ENCODE measurements at regions not wholly inside any gene's neighbourhood (a gene's known extent, or its start where the extent isn't known, plus 50 kb on each side); places are given as distances from the start of the nearest gene placed in this dataset.
"Not testable (repeated sequence)": the region's sequence is repeated elsewhere in the genome, so short reads cannot be mapped to it uniquely, and the experiment has no call there.

DNA sequence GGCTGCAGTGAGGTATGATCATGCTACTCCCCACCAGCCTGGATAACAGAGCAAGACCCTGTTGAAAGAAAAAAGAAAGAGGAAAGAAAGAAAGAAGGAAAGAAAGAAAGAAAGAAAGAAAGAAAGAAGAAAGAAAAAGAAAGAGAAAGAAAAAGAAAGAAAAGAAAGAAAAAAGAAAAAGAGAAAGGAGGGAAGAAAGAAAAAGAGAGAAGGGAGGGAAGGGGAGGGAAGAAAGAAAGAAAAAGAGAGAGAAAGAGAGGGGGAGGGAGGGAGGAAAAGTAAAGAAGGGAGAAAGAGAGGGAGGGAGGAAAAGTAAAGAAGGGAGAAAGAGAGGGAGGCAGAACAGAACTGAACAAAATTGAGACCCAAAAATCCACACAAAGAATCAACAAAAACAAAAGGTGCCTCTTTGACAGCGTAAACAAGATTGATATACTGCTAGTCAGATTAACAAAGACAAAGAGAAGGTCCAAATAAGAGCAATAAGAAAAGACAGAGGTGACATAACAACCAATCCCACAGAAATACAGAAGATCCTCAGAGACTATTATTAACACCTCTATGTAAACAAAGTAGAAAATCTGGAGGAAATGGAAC is 293.9 kb upstream of the AMIGO2 start:
- no peak for DNase-seq (ENCODE audit: low read depth)

DNA sequence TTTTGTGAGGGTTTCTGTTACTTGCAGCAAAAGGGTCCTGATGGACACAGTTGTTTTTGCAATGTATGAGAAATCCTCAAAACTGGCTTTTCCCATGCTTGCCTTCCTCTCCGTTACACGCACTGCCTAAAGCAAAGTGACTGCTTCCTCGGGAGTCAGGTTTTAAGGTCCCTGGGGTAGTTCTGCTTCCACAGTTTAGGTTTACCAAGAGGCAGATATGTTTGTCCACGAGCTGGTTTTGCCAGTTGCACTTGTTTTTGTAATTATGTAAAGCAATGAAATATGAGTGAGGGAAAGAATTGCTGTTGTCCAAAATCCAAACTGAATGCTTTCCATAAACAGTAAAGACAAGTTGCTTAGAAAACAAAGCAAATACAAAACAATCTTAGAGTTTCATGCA is 290.7 kb upstream of the AMIGO2 start:
- no peak for DNase-seq (ENCODE audit: low read depth)

GRCh38 chr12:47369085-47369484 is 289.3 kb upstream of the AMIGO2 start:
- no peak for DNase-seq (ENCODE audit: low read depth)

GRCh38 chr12:47367912-47368537 is 288.3 kb upstream of the AMIGO2 start:
- DNase-seq (ENCODE audit: low read depth): no peak

DNA sequence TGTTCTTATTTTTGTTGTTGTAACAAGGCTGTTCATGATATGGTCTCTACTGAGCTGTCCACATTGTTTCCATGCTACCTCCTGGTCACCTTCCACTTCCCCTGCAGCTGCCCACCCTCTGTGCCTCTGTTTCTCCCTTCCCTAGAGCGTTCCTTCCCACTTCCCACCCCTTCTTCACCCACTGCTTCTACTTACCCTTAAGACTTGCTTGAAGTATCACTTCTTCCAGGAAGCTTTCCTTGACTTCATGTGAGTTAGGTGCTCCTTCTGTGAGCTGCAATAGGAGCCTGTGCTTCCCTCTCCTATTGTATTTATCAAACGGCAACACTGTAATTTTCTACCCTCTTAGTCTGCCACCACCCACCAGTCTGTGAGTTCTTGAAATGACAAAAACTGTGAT is 286.8 kb upstream of the AMIGO2 start:
- no peak for DNase-seq (ENCODE audit: low read depth)

DNA sequence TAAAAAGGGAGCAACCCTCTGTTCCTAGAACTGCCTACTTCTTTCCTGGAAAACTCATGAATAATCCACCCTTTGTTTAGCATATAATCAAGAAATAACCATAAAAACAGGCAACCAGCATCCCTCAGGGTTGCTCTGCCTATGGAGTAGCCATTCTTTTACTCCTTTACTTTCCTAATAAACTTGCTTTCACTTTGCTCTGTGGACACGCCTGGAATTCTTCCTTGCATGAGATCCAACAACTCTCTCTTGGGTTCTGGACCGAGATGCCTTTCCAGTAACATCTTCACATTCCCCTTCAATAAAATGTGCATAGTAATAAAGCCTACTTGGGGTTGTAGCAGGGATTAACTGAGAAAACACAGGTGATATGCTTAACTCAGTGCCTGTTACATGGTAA is 286.4 kb upstream of the AMIGO2 start:
- no peak for DNase-seq (ENCODE audit: low read depth)

DNA sequence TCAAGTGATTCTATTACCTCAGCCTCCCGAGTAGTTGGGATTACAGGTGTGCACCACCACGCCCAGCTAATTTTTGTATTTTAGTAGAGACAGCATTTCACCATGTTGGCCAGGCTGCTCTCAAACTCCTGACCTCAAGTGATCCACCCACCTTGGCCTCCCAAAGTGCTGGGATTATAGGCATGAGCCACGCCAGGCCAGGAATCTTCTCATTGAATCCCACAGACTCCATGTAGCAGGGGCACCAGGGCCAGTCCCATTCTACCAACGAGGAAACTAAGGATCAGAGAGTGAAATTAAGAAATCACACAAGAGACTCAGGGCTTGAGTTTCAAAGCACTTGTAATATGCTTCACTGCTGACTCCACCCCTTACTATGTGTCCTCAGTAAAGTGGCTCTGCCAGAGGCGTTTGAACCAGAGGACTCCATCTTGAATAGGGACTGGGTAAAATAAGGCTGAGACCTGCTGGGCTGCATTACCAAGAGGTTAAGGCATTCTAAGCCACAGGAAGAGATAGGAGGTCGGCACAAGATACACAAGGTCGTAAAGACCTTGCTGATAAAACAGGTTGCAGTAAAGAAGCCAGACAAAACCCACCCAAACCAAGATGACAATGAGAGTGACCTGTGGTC is 285.8 kb upstream of the AMIGO2 start:
- not testable (repeated sequence) for DNase-seq (ENCODE audit: low read depth)

DNA sequence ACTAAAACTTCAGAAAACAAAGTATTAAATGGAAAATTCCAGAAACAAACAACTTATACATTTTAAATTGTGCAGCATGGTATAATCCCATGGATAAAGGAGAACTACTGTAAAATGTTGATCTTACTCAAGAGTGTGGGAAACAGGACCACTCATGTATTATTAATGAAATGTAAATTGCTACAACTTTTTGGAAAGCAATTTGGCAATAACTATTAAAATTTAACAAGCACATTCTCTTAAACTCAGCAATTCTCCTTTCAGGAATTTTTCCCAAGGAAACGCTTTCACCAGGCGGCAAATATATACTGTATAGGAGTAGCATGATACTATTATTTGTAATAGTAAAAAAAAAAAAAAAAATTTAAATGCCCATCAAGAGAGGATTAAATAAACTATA is 284.5 kb upstream of the AMIGO2 start:
- no peak for DNase-seq (ENCODE audit: low read depth)

- DNase-seq (ENCODE audit: low read depth): no peak
These were observed 282.5 kb upstream of the AMIGO2 start for GRCh38 chr12:47362126-47362705.

- peak; percentile 2 for DNase-seq (ENCODE audit: low read depth)
These were observed 281.7 kb upstream of the AMIGO2 start for GRCh38 chr12:47361389-47362021.

- peak; percentile 46 for DNase-seq (ENCODE audit: low read depth)
These were observed 281.1 kb upstream of the AMIGO2 start for GRCh38 chr12:47360771-47361388.

GRCh38 chr12:47360093-47360480 is 280.3 kb upstream of the AMIGO2 start:
- no peak for DNase-seq (ENCODE audit: low read depth)

DNA sequence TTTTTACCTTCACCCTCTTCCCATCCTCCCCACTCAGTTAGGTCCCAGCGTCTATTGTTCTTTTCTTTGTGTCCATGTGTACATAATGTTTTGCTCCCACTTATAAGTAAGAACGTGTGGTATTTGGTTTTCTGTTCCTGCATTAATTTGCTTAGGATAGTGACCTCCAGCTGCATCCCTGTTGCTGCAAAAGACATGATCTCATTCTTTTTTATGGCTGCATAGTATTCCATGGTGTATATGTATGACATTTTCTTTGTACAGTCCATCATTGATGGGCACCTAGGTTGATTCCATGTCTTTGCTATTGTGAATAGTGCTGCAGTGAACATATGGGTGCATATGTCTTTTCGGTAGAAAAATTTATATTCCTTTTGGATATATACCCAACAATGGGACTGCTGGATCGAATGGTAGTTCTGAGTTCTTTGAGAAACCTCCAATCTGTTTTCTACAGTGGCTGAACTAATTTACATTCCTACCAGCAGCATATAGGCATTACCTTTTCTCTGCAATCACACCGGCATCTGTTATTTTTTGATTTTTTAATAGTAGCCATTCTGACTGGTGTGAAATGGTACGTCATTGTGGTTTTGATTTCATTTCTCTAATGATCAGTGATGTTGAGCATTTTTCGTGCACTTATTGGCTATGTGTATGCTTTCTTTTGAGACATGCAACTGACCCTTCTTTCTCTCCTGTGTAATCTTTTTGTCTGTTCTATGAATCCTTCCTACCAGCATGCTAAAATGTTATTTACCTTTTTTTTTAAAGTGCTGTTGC is 279.7 kb upstream of the AMIGO2 start:
- no peak for DNase-seq (ENCODE audit: low read depth)

DNA sequence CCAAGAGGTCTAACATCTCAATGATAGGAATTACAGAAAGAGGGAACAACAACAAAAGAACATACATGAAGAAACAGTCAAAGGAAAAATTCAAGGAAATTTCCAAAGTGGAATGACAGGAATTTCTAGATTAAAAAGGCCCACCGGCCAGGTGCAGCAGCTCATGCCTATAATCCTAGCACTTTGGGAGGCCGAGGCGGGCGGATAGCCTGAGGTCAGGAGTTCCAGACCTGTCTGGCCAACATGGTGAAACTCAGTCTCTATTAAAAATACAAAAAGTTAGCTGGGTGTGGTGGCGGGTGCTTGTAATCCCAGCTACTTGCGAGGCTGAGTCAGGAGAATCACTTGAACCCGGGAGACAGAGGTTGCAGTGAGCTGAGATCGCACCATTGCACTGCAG is 277.2 kb upstream of the AMIGO2 start:
- DNase-seq (ENCODE audit: low read depth): not testable (repeated sequence)

DNA sequence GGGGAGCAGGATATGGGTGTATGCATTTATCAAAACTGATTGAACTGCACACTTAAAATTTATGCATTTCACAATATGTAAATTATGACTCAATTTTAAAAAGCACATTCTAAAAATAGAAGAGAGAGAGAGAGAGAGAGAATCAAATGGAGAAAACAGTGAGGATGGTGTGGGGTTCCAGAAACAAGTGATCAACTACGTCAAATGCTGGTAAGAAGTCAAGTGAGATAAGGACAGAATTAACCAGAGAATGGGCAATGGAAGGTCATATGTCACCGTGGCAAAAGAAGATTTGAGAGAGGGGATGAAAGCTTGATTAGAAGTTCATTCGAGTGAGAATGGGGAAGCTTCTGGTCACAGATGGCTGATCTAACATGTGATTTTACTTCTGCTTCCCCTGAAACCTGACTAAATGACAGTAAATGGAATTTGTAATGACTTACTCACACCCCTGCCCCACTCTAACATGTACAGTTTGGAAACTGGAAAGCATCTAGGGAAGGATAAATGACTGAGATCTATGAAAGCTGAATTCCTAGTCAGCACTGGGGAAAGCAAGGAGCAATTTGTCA is 276.5 kb upstream of the AMIGO2 start:
- DNase-seq (ENCODE audit: low read depth): no peak

- DNase-seq (ENCODE audit: low read depth): no peak
These were observed 273.7 kb upstream of the AMIGO2 start for GRCh38 chr12:47353508-47353907.

GRCh38 chr12:47352067-47352466 is 272.3 kb upstream of the AMIGO2 start:
- no peak for DNase-seq (ENCODE audit: low read depth)

DNA sequence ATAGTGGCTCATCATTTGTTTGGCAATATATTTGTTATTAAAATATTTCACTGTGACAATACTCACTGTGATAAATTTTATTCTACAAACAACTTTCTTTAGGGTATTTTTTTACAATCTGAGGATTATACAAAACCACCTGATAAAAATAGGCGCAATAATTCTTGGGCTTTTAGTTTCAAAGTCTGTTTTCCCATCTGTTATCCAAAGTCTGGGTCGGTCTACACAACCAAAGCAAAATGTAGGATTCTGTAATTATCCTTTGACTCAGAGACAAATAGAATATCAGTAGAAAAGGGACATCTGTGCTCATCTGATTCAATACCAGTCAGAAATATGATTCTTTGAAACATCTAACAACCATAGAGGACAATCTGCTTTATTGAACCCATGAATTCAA is 271.8 kb upstream of the AMIGO2 start:
- no peak for DNase-seq (ENCODE audit: low read depth)

DNA sequence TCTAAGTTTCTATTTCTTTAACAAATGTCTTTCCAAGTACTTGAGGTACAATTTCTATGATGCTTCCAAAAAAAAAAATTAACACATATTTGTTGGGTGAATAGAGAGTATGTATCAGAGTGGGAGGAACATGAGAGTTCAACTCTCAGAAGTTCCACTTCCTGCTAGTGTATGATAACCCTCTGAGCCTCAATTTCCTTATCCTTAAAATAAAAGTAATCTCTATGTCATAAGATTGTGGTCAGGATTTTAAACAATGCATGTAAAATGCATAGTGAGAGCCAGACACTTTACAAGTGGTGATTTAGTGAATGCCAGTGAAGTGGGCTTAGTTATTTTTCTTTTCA is 270.3 kb upstream of the AMIGO2 start:
- no peak for DNase-seq (ENCODE audit: low read depth)

GRCh38 chr12:47349137-47350061 is 269.6 kb upstream of the AMIGO2 start:
- DNase-seq (ENCODE audit: low read depth): no peak

Measured in T follicular helper cell (primary cell).